ENCODE measurements at regions not wholly inside any gene's neighbourhood (a gene's known extent, or its start where the extent isn't known, plus 50 kb on each side); places are given as distances from the start of the nearest gene placed in this dataset.

GRCh38 chr13:111926501-111927180 is 140.3 kb upstream of the SOX1 start:
- Histone ChIP-seq H3K4me3 (ENCODE audit: low read length in 2 of 2) (no peak overlapping the region), H3K9ac (ENCODE audit: low read length in 2 of 2) (no peak overlapping the region), H3K4me1 (ENCODE audit: control insufficient read depth, insufficient read depth, low read length) (no peaks in the 10 kb centered on the region), H3K36me3 (ENCODE audit: control insufficient read depth in 2 of 2, insufficient read depth in 2 of 2, low read length in 2 of 2) (no peaks in the 10 kb centered on the region), H3K9me3 (ENCODE audit: control insufficient read depth in 2 of 2, low read length in 2 of 2) (no peaks in the 10 kb centered on the region), H3K27ac (ENCODE audit: low read length) (no peak overlapping the region), H3K27me3 (ENCODE audit: control insufficient read depth in 1 of 2, insufficient read depth in 2 of 2, low read length in 2 of 2) (peaks cover 0 to 9% of the 10 kb centered on the region in 2 donors)

- no peaks in the 10 kb centered on the region for H3K4me1 ChIP-seq (ENCODE audit: control insufficient read depth, insufficient read depth, low read length)
- no peak overlapping the region for H3K4me3 ChIP-seq (ENCODE audit: low read length in 2 of 2)
- no peaks in the 10 kb centered on the region for H3K36me3 ChIP-seq (ENCODE audit: control insufficient read depth in 2 of 2, insufficient read depth in 2 of 2, low read length in 2 of 2)
- no peaks in the 10 kb centered on the region for H3K9me3 ChIP-seq (ENCODE audit: control insufficient read depth in 2 of 2, low read length in 2 of 2)
- H3K27me3 ChIP-seq (ENCODE audit: control insufficient read depth in 1 of 2, insufficient read depth in 2 of 2, low read length in 2 of 2): peaks cover 0 to 7% of the 10 kb centered on the region in 2 donors
- H3K27ac ChIP-seq (ENCODE audit: low read length): no peak overlapping the region
- H3K9ac ChIP-seq (ENCODE audit: low read length in 2 of 2): no peak overlapping the region
Observed at GRCh38 chr13:111927181-111927540, 139.8 kb upstream of the SOX1 start.

- Histone ChIP-seq H3K9me3 (ENCODE audit: control insufficient read depth in 2 of 2, low read length in 2 of 2) (no peaks in the 10 kb centered on the region), H3K36me3 (ENCODE audit: control insufficient read depth in 2 of 2, insufficient read depth in 2 of 2, low read length in 2 of 2) (no peaks in the 10 kb centered on the region), H3K27ac (ENCODE audit: low read length) (no peak overlapping the region), H3K27me3 (ENCODE audit: control insufficient read depth in 1 of 2, insufficient read depth in 2 of 2, low read length in 2 of 2) (peaks cover 0 to 6% of the 10 kb centered on the region in 2 donors), H3K4me1 (ENCODE audit: control insufficient read depth, insufficient read depth, low read length) (no peaks in the 10 kb centered on the region), H3K9ac (ENCODE audit: low read length in 2 of 2) (no peak overlapping the region), H3K4me3 (ENCODE audit: low read length in 2 of 2) (no peak overlapping the region)
Observed at GRCh38 chr13:111929036-111929616, 137.8 kb upstream of the SOX1 start.

- Histone ChIP-seq H3K27me3 (ENCODE audit: control insufficient read depth in 1 of 2, insufficient read depth in 2 of 2, low read length in 2 of 2) (no peaks in the 10 kb centered on the region), H3K36me3 (ENCODE audit: control insufficient read depth in 2 of 2, insufficient read depth in 2 of 2, low read length in 2 of 2) (no peaks in the 10 kb centered on the region), H3K4me3 (ENCODE audit: low read length in 2 of 2) (no peak overlapping the region), H3K9ac (ENCODE audit: low read length in 2 of 2) (no peak overlapping the region), H3K27ac (ENCODE audit: low read length) (no peak overlapping the region), H3K9me3 (ENCODE audit: control insufficient read depth in 2 of 2, low read length in 2 of 2) (no peaks in the 10 kb centered on the region), H3K4me1 (ENCODE audit: control insufficient read depth, insufficient read depth, low read length) (peaks cover 10% of the 10 kb centered on the region)
Observed at GRCh38 chr13:111936267-111936925, 130.6 kb upstream of the SOX1 start.

GRCh38 chr13:111937777-111938311 is 129.1 kb upstream of the SOX1 start:
- Histone ChIP-seq H3K9ac (ENCODE audit: low read length in 2 of 2) (no peak overlapping the region), H3K4me3 (ENCODE audit: low read length in 2 of 2) (peak overlapping the region in 1 of 2 donors; percentile 29), H3K27me3 (ENCODE audit: control insufficient read depth in 1 of 2, insufficient read depth in 2 of 2, low read length in 2 of 2) (peaks cover 0 to 5% of the 10 kb centered on the region in 2 donors), H3K27ac (ENCODE audit: low read length) (peak overlapping the region; percentile 41), H3K4me1 (ENCODE audit: control insufficient read depth, insufficient read depth, low read length) (peaks cover 10% of the 10 kb centered on the region), H3K36me3 (ENCODE audit: control insufficient read depth in 2 of 2, insufficient read depth in 2 of 2, low read length in 2 of 2) (no peaks in the 10 kb centered on the region), H3K9me3 (ENCODE audit: control insufficient read depth in 2 of 2, low read length in 2 of 2) (no peaks in the 10 kb centered on the region)

GRCh38 chr13:111938741-111939665 is 127.9 kb upstream of the SOX1 start:
- Histone ChIP-seq H3K9me3 (ENCODE audit: control insufficient read depth in 2 of 2, low read length in 2 of 2) (no peaks in the 10 kb centered on the region), H3K9ac (ENCODE audit: low read length in 2 of 2) (no peak overlapping the region)

GRCh38 chr13:111939666-111940278 is 127.2 kb upstream of the SOX1 start:
- Histone ChIP-seq H3K4me1 (ENCODE audit: control insufficient read depth, insufficient read depth, low read length) (peaks cover 10% of the 10 kb centered on the region), H3K27me3 (ENCODE audit: control insufficient read depth in 1 of 2, insufficient read depth in 2 of 2, low read length in 2 of 2) (peaks cover 0 to 7% of the 10 kb centered on the region in 2 donors), H3K9me3 (ENCODE audit: control insufficient read depth in 2 of 2, low read length in 2 of 2) (no peaks in the 10 kb centered on the region), H3K36me3 (ENCODE audit: control insufficient read depth in 2 of 2, insufficient read depth in 2 of 2, low read length in 2 of 2) (no peaks in the 10 kb centered on the region), H3K9ac (ENCODE audit: low read length in 2 of 2) (no peak overlapping the region), H3K27ac (ENCODE audit: low read length) (no peak overlapping the region), H3K4me3 (ENCODE audit: low read length in 2 of 2) (no peak overlapping the region)

More at GRCh38 chr13:111938741-111939665, 127.9 kb upstream of the SOX1 start:
- Histone ChIP-seq H3K36me3 (ENCODE audit: control insufficient read depth in 2 of 2, insufficient read depth in 2 of 2, low read length in 2 of 2) (no peaks in the 10 kb centered on the region), H3K27me3 (ENCODE audit: control insufficient read depth in 1 of 2, insufficient read depth in 2 of 2, low read length in 2 of 2) (peaks cover 0 to 5% of the 10 kb centered on the region in 2 donors), H3K4me1 (ENCODE audit: control insufficient read depth, insufficient read depth, low read length) (peaks cover 10% of the 10 kb centered on the region), H3K4me3 (ENCODE audit: low read length in 2 of 2) (no peak overlapping the region), H3K27ac (ENCODE audit: low read length) (no peak overlapping the region)

GRCh38 chr13:111940892-111941291 is 126.1 kb upstream of the SOX1 start:
- no peak overlapping the region for H3K4me3 ChIP-seq (ENCODE audit: low read length in 2 of 2)
- H3K4me1 ChIP-seq (ENCODE audit: control insufficient read depth, insufficient read depth, low read length): peaks cover 10% of the 10 kb centered on the region
- H3K36me3 ChIP-seq (ENCODE audit: control insufficient read depth in 2 of 2, insufficient read depth in 2 of 2, low read length in 2 of 2): no peaks in the 10 kb centered on the region
- no peak overlapping the region for H3K9ac ChIP-seq (ENCODE audit: low read length in 2 of 2)
- no peak overlapping the region for H3K27ac ChIP-seq (ENCODE audit: low read length)
- H3K27me3 ChIP-seq (ENCODE audit: control insufficient read depth in 1 of 2, insufficient read depth in 2 of 2, low read length in 2 of 2): peaks cover 0 to 7% of the 10 kb centered on the region in 2 donors
- no peaks in the 10 kb centered on the region for H3K9me3 ChIP-seq (ENCODE audit: control insufficient read depth in 2 of 2, low read length in 2 of 2)

GRCh38 chr13:111941845-111942447 is 125.0 kb upstream of the SOX1 start:
- no peak overlapping the region for H3K9ac ChIP-seq (ENCODE audit: low read length in 2 of 2)
- no peaks in the 10 kb centered on the region for H3K36me3 ChIP-seq (ENCODE audit: control insufficient read depth in 2 of 2, insufficient read depth in 2 of 2, low read length in 2 of 2)
- H3K9me3 ChIP-seq (ENCODE audit: control insufficient read depth in 2 of 2, low read length in 2 of 2): no peaks in the 10 kb centered on the region
- H3K4me1 ChIP-seq (ENCODE audit: control insufficient read depth, insufficient read depth, low read length): peaks cover 7% of the 10 kb centered on the region
- H3K27me3 ChIP-seq (ENCODE audit: control insufficient read depth in 1 of 2, insufficient read depth in 2 of 2, low read length in 2 of 2): peaks cover 0 to 9% of the 10 kb centered on the region in 2 donors
- H3K27ac ChIP-seq (ENCODE audit: low read length): no peak overlapping the region
- no peak overlapping the region for H3K4me3 ChIP-seq (ENCODE audit: low read length in 2 of 2)
